ENCODE measurements at regions not wholly inside any gene's neighbourhood (a gene's known extent, or its start where the extent isn't known, plus 50 kb on each side); places are given as distances from the start of the nearest gene placed in this dataset.

GRCh38 chr20:22411627-22412450, 172.5 kb downstream of the FOXA2 start (continued):
- TF ChIP-seq NKRF (IDR thresholded peaks at IDR 0.05; ENCODE audit: borderline replicate concordance) (no peak), TRIM24 (IDR thresholded peaks at IDR 0.05) (peak; percentile 64 to 83; a peak in 3 of 4 replicates), ZNF589 (CRISPR knock-in tag; IDR thresholded peaks at IDR 0.05; ENCODE audit: low read depth) (no peak), ZBTB49 (CRISPR knock-in tag; IDR thresholded peaks at IDR 0.05; ENCODE audit: borderline replicate concordance) (no peak), ZNF212 (CRISPR knock-in tag; IDR thresholded peaks at IDR 0.05) (no peak), NEUROD1 (IDR thresholded peaks at IDR 0.05; ENCODE audit: borderline replicate concordance, low read depth, low read length, partially characterized antibody) (peak; percentile 40), GATAD2B (IDR thresholded peaks at IDR 0.05; ENCODE audit: borderline replicate concordance) (no peak), POLR2G (IDR thresholded peaks at IDR 0.05; ENCODE audit: low read depth, low read length) (peak; percentile 14; the same call in 1 of the 2 replicates), MXD1 (CRISPR knock-in tag; IDR thresholded peaks at IDR 0.05; ENCODE audit: borderline replicate concordance, poor library complexity, severe bottlenecking) (no peak), ESRRB (CRISPR knock-in tag; IDR thresholded peaks at IDR 0.05; ENCODE audit: borderline replicate concordance) (no peak), HMGXB4 (CRISPR knock-in tag; IDR thresholded peaks at IDR 0.05) (no peak), BRF1 (IDR thresholded peaks at IDR 0.05; ENCODE audit: borderline replicate concordance, extremely low read depth, insufficient read length) (no peak), FOSL1 (tag; conservative IDR thresholded peaks at IDR 0.05) (peak; percentile 96)
- TF ChIP-seq, protein P1, sequence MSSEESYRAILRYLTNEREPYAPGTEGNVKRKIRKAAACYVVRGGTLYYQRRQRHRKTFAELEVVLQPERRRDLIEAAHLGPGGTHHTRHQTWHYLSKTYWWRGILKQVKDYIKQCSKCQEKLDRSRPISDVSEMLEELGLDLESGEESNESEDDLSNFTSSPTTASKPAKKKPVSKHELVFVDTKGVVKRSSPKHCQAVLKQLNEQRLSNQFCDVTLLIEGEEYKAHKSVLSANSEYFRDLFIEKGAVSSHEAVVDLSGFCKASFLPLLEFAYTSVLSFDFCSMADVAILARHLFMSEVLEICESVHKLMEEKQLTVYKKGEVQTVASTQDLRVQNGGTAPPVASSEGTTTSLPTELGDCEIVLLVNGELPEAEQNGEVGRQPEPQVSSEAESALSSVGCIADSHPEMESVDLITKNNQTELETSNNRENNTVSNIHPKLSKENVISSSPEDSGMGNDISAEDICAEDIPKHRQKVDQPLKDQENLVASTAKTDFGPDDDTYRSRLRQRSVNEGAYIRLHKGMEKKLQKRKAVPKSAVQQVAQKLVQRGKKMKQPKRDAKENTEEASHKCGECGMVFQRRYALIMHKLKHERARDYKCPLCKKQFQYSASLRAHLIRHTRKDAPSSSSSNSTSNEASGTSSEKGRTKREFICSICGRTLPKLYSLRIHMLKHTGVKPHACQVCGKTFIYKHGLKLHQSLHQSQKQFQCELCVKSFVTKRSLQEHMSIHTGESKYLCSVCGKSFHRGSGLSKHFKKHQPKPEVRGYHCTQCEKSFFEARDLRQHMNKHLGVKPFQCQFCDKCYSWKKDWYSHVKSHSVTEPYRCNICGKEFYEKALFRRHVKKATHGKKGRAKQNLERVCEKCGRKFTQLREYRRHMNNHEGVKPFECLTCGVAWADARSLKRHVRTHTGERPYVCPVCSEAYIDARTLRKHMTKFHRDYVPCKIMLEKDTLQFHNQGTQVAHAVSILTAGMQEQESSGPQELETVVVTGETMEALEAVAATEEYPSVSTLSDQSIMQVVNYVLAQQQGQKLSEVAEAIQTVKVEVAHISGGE (CRISPR knock-in tag; IDR thresholded peaks at IDR 0.05), result no peak
- TF ChIP-seq, protein P2, sequence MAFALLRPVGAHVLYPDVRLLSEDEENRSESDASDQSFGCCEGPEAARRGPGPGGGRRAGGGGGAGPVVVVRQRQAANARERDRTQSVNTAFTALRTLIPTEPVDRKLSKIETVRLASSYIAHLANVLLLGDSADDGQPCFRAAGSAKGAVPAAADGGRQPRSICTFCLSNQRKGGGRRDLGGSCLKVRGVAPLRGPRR (CRISPR knock-in tag; IDR thresholded peaks at IDR 0.05), result no peak

Measured in K562 (cell line).